ENCODE measurements at regions not wholly inside any gene's neighbourhood (a gene's known extent, or its start where the extent isn't known, plus 50 kb on each side); places are given as distances from the start of the nearest gene placed in this dataset.
"Not testable (repeated sequence)": the region's sequence is repeated elsewhere in the genome, so short reads cannot be mapped to it uniquely, and the experiment has no call there.

DNA sequence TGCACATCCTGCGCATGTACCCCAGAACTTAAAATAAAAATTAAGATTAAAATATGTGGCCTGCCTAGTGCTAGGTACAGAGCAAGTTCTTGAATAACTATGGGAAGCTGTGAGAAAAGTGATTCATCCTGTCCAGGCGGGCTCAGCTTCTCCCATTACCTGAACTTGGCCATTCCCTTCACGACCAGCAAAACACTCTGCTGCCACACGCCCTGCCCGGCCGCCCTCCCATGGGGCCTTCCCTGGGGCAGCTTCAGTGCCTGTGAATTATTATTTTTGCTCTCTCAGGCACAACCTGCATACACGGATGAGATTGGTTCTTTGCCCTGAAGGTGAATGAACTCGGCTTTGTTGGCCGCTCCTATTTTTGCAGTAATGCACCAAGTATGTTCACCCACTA lies 209.2 kb upstream of the SHH start:
- no peak for DNase-seq

DNA sequence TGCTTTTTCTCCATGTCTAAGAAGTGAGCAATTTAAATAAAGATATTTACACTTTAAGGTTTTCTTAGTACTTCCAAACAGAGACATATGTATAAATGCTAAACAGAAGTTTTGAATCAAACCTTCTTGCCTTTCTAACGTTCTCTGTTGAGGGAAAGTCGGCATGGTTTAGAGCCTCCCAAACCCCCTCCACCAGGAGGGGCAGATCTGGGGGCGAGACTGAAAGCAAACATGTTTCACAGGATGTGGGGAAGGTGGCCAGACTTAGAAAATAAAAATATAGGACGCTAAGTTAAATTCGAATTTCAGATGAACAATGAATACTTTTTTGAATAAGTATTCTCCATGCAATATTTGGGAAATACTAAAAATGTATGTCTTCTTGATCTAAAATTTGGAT lies 208.3 kb upstream of the SHH start:
- no peak for DNase-seq

DNA sequence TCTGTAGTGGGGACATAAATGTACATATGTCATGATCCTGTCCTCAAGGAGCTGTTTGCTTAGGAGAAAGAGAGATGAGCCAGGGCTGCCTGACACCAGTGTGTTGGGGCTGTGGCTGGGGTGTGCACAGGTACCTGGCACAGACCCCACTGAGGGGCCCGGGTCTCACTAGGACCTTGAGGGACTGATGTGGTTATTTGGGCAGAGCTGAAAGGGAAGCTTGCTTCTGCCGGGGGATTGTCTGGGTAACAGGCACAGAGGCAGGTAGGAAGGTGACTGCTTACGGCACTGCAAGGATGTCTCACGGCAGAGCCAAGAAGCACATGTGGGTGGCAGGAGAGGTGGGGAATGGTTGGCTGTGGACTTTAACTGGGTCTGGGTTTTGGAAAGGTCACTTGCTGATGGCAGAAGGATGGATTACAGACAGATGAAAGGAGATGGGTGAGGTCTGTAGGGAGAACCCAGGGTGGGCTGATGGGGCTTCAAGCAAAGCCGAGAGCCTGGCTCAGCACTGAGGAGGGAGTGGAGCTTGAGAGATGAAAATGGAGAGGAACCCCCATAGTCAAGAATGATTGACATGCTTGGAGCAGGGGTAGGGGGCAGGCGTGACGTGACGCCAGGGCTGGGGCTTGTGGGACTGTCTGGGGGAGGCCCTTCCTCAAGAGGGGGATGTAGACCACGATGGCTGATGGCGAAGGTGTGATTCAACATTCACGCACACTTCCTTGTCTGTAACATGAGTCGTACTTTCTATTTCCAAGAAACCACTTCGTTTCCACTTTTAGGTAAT lies 207.7 kb upstream of the SHH start:
- no peak for DNase-seq

DNA sequence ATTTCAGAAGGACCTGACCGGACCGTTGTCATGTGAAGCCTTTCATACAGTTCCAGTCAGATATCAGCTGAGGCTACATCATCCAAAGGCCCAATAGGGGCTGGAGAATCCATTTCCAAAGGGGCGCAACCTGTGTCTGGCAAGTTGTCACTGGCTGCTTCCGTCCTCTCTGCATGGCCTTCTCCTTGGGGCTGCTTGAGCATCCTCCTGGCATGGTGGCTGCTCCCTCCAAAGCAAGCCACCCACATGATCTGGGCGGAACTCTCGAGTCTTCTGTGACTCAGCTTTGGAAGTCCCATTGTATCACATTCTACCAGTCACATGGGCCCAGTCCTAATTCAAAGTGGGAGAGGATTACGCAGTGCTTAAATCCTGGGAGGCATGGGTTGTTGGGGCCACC lies 207.0 kb upstream of the SHH start:
- DNase-seq = no peak

DNA sequence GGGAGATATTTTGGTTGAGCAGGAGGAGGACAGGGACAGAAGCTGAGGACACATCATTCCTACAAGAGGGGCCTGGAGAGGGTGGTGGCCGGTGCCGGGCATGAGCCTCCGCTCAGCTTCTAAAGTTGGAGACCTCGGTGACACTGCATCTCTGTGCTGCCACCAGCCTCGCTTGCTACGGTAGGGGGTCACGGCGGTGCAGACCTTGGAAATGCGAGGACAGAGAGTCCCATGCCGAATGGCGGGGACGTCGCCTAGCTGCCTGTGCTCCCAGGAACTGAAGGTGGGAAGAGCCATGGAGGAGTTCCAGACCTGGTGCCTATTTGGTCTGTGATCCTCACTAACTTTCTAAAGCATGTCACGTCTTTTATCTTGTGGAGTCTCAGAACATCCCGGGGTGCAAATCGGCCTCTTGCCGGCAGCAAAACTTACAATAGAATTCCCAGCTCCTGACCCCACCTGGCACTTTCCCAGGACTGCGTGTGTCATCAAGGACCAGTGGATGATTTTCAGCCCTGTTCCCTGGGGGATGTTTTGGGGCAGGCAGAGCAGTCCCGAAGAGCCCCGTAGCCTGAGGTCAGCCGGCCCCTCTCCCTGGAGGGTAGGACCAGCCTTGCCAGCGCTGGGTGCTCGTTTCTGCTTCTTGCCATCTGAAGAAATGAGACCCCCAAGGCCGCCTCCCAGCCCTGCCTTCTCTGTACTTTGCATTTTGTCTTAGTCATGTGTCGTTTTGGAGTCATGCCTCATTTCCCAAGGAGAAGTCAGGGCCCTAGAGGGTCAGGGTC lies 205.8 kb upstream of the SHH start:
- DNase-seq = no peak

DNA sequence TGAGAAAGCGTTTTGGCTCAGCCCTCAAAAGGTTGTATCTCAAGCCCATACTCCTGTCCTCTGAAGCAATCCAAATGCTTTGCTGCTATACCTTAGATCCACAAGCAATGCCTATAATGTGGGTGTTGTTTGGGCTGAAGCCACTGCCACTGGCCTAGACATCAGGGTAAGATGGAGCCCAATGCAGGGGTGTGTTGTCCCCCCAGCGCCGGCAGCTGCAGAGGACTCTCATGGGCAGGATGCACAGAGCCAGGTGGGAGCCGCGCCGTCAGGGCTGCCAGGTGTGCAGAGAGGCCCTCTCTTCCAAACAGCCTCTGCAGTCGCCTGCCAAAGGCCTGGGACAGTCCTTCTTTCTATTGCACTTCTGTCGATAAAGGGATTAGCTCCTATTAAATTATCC lies 205.2 kb upstream of the SHH start:
- no peak for DNase-seq

DNA sequence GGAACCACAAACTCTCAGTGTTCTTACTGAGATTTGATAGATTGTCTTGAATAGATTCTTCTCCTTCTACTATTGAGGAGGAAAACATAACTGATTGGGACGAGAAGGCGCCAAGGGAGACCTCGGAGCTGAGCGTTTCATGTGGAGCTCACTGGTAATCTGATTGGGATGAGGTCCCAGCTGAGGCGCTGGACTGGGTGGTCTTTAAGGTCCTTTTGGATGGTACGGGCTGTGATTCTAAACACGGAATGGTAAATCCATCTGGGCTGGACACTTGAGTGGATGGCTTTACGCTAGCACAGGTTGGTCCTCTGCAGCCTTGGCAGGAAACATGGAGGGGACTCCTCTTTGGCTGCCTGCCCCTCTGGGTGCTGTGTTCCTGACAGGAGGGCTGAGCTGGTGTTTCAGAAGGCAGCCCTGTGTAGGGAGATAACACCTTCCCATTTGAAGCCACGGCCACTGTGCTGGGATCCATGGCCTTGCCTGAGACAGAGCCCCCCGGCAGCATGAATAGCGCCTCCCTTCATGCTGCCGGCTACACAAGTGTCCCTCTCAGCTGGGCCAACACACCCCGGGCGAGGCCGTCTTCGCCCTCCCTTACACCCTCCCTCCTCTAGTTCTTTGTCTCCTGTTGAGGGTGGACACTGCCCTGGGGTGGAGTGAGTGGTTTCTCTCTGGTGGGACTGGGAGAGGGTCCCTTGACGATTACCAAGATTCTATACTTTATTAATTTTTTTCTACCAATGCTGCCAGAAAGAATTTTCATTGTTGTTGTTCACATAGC lies 203.2 kb upstream of the SHH start:
- no peak for DNase-seq

DNA sequence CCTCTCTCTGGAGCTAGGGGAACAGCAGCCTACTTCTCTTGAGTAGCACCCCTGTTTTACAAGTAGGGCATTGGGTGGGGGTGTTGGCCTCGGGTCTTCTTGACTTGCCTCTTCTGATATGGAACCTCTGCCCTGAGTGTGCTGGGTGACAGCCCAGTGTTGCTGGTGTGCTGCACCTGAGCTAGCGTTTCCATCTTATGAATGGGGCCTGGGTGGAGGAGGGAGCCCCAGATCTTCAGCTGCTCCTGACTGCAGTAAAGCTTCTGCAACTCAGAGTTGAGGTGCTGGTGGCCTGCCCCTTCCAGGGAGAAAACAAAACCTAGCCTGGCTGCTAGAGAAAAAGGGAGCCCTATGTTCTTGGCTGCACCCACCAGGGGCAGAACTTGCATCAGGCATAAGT lies 202.5 kb upstream of the SHH start:
- DNase-seq = no peak

DNA sequence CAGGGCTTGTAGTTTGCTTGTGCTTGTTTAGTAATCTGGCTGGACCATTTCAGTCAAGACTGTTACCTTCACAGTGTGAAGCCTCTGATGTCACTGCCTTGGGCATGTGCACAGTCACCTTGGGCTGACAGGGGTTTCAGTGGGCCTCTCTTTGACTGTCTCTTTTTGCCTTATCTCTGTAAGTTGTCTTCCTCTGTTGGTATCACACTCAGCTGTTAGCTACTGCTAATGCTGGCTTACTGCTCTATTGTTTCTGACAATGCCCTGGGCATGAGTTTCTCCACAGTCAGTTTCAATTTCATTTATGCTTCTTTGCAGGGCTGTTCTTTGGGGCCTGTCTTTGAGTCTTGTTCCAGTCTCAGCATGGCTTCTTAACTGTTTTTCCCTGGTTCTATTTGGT lies 201.9 kb upstream of the SHH start:
- no peak for DNase-seq

DNA sequence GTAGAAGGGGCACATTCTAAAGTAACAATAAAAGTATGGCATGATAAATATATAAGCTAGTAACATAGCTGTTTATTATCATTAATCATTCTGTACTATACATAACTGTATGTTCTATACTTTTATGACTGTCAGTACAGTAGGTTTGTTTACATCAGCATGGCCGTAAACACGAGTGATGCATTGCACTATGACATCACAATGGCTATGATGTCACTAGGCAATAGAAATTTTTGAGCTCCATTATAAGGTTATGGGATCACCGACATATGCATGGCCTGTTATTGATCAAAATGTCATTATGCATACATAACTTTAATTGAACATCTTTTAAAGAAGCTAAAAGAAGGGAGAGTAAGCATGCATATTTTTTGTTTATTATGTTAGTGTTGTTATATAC lies 200.1 kb upstream of the SHH start:
- no peak for DNase-seq

DNA sequence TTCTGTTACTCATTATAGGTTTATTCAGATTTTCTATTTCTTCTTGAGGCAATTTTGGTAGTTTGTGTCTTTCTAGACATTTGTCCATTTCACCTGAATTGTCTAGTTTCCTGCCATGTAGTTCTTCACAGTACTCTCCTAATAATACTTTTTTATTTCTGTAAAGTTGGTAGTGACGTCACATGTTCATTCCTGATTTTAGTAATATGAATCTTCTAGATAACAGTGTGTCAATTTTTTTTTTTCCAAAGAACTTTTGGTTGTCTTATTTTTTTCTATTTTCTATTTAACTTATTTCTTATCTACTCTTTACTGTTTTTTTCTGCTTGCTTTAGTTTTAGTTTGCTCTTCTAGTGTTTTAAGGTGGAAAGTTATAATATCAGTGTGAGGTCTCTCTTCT lies 197.3 kb upstream of the SHH start:
- DNase-seq = no peak

DNA sequence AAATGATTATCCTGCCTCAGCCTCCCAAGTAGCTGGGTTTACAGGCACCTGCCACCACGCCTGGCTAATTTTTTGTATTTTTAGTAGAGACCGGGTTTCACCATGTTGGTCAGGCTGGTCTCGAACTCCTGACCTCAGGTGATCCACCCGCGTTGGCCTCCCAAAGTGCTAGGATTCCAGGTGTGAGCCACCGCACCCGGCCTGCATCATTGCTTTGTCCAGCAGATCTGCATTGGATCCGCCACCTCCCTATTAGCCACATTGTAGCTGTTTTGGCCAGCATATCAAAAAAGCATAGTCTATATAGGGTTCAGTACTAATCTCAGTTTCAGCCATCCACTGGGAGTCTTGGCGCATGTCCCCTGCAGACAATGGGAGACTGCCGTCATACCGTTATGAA lies 194.6 kb upstream of the SHH start:
- not testable (repeated sequence) for DNase-seq

DNA sequence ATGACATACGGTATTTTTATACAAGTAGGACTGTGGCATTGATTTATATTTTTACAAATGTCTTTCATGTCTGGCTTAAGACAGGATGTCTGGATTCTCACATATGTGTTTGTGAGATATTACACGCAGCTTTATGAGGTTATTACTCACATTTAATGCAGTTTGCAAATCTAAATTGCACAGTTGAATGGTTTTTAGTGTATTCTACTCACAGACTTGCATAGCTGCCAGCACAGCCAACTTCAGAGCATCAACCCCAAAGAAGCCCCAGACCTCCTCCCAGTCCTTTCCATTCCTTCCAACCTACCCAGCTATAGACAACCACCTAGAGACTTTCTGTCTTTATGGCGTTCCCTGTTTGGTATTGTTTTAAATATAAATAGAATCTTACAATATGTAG lies 193.8 kb upstream of the SHH start:
- no peak for DNase-seq

DNA sequence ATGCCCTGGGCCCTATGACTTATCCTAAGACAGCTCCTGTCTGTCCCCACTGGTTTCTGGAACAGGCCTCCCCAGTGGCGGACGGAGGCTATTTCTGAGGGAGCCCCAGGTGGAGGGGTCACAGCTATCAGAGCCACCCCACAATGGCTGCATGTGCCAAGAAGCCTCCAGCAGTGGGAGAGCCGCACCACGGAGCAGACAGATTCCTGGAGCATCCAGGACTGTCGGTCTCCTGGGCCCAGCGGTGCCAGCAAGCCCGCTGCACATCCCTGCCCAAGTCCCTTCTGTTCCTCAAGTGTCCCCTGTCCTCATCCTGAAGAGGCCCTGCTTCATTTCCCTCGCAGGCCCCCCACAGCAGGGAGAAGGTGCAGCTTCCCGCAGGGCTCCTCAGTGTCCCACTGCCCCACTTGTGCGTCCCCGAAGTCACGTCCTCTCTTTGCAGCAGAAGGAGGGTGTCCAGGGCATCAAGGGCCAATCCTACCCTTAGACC lies 193.0 kb upstream of the SHH start:
- DNase-seq = no peak

DNA sequence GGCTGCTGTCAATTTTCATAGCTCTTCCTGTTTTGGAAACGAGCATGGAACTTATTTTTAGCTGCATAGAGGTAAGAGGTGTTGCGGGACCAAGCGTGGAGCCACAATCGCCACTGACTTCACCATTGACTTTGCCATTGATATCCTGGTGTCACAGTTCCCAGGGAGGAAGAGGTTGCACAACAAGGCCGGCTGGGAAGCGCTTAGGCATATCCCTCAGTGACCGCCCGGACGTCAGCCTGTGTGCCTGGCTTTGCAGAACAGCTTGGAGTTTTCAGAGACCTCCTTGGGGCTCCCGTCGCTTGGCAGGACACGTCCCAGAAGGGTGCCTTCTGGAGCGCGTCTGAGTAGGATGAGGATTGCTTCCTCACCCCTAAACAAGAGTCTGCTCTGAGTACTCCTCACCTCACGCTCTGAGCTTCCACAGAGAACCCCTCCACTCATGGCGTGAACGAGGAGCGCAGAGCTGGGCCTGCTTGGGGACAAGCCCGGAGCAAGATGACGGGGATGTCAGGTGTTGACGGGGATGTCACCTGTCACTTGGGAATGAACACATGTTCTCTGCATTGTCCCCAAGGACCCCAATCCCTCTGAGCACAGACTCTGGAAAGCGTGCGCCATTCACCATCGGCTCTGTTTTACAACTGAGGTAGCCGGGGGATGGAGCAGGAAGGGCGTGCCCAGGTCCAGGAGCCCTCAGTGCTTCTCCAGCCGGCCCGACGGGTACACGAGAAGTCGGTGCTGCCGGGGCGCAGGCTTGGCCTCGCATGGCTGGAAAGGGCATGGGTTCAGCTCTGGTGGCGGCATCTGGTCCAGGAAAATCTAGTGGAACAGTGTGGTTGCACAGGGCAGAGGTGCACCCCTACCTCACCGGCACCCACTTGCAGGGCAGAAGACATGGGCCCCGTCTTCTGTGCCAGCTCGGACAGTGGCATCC lies 192.3 kb upstream of the SHH start:
- DNase-seq = no peak

DNA sequence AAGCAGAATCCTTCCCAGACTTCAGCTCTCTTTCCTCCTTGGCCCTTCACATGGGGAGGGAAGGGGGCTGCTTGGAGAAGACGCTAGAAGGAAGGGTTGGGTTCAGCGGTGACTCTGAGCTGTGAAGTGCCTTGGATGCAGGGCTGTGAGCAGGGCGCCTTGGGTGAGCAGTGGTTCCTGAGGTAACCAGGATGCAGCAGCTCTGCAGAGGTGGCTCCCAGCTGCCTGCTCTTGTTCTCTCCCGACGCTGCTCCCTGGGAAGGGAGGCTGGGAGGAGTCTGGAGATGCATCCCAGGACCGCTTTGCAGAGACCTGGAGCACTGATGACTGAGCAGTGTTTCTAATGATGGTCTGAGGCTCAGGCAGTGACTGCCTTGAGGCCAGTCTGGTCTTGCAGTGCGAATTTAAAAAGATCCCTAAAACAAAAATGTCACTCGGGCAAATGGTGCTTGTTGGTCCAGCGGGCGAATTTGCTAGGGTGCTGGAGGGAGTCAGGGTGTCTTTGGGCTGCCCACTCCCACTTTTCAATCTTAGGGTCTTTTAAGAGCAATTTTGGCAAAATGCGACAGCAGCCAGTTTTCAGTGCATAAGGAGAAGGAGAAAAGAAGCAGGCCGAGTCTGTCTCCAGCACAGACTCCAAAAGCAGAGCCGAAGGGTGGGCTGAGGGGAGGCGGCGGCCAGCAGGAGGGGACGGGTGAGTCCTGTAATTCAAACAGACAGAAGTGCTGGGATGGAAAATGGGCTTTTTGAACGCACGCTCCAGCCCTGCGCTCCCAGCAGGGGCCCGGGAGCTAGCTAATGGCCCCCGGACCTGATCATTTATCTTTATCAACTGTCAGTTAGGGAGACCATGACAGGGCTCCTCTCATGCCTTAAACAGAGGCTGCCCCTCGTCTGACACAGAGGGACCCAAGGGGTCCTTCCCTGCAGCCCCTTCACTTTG lies 191.2 kb upstream of the SHH start:
- no peak for DNase-seq

DNA sequence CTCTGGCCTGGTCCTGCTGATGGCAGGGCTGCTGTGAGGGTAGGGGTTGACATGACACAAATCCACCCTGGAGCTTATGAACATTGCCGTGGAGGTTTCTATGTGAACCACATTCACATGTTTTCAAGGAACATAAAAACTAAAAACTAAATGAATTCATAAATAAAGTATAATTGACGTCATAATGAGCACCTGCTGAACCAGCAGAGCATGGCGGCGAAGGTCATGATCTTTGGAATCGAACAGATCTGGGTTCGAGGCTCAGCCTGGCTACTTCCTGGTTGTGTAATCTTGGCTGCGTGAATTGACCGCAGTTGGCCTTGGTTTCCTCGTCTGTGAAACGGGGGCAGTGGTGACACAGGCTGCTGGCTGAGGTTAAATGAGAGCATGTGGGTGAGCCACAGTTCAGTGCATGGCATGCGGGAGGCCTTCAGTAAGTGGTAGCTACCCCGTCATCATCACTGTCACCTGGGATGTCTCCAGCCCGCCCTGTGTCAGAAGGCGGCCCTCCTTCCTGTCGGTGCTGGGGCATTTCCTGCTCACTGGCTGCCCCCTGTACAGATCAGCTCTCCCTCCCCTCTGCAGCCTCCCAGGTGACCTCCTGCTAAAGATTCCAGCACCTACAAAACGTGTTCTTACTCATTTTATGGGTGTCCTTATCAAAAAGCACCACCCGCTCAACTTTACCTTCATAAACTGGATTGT lies 190.3 kb upstream of the SHH start:
- DNase-seq = no peak

DNA sequence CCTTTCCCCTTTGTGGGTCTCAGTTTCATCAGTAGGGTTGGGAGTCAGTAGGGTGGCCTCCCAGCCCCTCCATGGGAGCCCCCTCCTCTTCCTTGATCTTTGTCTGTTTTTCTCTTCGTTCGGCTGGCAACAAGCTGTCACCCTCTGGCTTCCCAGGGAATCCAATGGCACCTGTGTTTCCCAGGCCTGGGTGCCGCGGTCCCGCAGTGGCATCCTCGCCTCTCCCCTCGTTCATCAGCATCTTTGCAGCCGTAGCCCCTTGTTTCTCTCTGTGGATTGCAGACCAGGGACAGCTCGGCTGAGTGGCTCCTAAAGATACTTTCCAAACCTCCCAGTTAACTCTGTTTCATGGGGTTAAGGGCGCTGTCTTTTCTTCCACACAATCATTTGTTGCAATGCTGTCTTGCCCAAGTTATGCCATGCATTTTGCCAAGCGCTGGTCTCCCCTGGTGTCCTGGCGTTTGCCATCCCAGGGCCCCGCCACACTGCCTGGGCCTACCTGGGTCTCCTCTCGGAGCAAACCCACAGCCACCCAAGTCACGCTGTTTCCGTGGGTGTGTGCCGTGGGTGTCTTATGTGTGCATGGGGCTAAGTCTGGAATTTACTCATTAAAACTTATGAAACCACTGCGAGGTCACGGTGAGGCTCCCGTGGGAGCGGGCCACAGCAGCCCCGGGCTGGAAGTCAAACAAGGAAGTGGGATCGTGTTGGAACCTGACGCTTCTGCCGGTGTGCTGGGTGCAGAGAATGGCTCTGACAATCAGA lies 189.4 kb upstream of the SHH start:
- no peak for DNase-seq

DNA sequence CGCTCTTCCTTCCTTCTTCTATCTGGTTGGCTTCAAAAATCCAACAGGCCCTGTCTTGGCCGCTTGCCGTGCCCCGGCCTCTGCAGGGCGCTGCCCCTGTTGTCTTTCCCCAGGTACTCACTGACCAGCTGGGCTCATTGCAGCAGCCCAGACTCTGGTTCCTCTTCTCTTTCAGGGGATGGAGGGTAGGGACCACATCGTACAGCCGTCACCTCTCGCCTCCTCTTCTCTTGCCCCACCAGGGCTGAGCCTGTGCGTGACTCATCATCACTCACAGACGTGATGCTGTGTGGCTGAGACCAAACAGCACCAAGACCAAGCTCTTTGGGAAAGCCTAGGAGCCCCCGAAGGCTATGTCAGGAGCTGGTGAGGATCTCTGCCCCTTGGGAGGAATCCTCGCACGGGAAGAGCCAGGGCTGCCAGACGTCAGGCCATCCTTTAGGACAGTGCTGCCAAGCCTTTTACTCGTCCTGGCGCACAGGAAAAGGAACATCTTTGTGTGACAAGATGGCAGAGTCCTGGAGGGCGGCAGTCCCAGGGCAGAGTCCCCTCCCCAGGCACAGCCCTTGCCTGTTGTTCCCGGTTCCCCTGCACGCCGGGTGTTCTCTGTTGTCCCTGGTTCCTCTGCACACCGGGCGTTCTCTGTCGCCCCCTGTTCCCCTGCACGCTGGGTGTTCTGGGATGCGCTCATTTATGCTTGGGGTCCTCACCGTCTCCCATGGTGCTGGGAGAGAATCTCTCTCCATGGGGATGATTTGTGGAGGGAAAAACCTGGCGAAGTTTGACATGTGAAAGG lies 188.5 kb upstream of the SHH start:
- no peak for DNase-seq
